ENCODE measurements at regions not wholly inside any gene's neighbourhood (a gene's known extent, or its start where the extent isn't known, plus 50 kb on each side); places are given as distances from the start of the nearest gene placed in this dataset.

DNA sequence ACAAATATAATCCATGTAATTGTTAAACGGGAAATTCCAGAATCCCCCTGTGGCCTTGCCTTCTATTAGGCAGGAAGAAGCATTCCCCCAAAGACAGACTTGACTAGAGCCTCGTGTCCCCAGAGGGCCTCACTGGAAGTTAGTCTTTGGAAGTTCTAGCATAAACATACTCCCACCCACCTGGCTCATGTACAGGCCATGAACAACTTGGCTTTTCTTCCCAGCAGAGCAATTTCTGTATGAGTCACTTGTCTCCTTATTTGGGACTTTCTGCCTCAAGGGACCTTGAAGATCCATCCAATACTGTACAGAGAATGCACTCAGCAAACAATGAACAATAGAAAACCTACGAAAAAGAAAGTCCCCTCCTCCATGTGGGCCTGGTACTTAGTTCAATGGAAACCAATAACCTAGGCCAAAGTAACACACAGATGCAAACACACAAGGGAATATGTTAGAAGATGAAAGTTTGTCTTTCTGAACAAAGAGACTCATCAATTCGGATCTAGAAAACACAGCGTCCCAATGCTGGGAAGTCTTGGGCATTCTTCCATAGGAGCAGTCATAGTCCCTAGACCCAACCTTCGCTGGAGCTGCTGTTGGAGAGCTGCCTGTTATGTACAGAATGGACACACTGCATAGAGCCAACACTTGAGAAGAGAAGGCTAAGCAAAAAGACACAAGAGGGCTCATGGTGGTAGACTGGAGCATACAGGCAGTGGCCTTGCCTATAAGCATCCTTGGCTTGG lies 303.5 kb downstream of the HRH4 start:
- Mint-ChIP-seq H3K4me3 (no peak overlapping the region), H3K36me3 (ENCODE audit: low read depth) (no peaks in the 10 kb centered on the region), H3K4me1 (ENCODE audit: low read depth) (no peaks in the 10 kb centered on the region), H3K9me3 (peaks cover 5% of the 10 kb centered on the region), H3K27ac (no peak overlapping the region), H3K27me3 (no peaks in the 10 kb centered on the region)
- intact Hi-C loops (cut with micrococcal nuclease), result no loop called here

DNA sequence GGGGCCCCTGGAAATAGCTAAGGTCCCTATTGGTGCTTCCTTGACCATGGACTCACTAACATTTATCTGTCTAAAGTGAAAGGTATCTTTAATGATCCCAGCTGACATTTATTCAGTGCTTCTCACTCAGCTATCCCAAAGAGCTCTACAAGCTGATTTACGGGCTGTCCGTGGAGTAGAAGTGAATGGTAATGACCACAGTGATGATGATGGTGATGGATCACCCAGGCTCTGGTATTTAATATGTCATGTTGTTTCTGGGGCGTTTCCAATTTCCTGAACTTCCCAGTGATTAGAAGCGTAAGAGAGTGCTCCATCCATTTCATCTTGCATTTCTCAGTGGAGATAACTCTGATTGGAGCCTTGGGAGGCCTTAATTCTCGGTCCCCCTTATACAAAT lies 304.3 kb downstream of the HRH4 start:
- H3K4me1 Mint-ChIP-seq (ENCODE audit: low read depth), result no peaks in the 10 kb centered on the region
- H3K9me3 Mint-ChIP-seq, result peaks cover 5% of the 10 kb centered on the region
- no peak overlapping the region for H3K27ac Mint-ChIP-seq
- intact Hi-C loops (cut with micrococcal nuclease), result no loop called here
- H3K27me3 Mint-ChIP-seq, result no peaks in the 10 kb centered on the region
- H3K36me3 Mint-ChIP-seq (ENCODE audit: low read depth), result no peaks in the 10 kb centered on the region
- no peak overlapping the region for H3K4me3 Mint-ChIP-seq

DNA sequence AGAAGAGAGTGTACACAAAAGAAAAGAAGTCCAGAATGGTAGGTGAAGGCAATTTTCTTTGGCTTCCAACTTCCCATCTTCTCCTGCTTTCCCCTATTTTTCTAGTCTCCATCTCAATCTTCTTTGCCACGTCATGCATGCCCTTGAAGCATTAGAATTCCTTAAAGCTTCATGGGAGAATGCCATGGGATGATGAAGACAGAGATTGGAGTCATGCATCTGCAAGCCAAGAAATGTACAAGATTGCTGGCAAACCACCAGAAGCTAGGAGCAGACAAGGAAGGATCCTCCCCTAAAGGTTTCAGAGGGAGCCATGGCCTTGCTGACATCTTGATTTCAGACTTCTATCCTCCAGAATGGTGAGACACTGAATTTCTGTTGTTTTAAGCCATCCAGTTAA lies 305.9 kb downstream of the HRH4 start:
- H3K9me3 Mint-ChIP-seq, result peaks cover 5% of the 10 kb centered on the region
- H3K4me3 Mint-ChIP-seq, result no peak overlapping the region
- no peak overlapping the region for H3K27ac Mint-ChIP-seq
- intact Hi-C loops (cut with micrococcal nuclease), result no loop called here
- no peaks in the 10 kb centered on the region for H3K36me3 Mint-ChIP-seq (ENCODE audit: low read depth)
- H3K4me1 Mint-ChIP-seq (ENCODE audit: low read depth), result no peaks in the 10 kb centered on the region
- no peaks in the 10 kb centered on the region for H3K27me3 Mint-ChIP-seq

GRCh38 chr18:24770311-24771024 lies 310.0 kb downstream of the HRH4 start:
- H3K27ac Mint-ChIP-seq, result no peak overlapping the region
- intact Hi-C loops (cut with micrococcal nuclease), result no loop called here
- no peaks in the 10 kb centered on the region for H3K27me3 Mint-ChIP-seq
- H3K4me3 Mint-ChIP-seq, result no peak overlapping the region
- H3K9me3 Mint-ChIP-seq, result no peaks in the 10 kb centered on the region
- no peaks in the 10 kb centered on the region for H3K36me3 Mint-ChIP-seq (ENCODE audit: low read depth)
- H3K4me1 Mint-ChIP-seq (ENCODE audit: low read depth), result no peaks in the 10 kb centered on the region

DNA sequence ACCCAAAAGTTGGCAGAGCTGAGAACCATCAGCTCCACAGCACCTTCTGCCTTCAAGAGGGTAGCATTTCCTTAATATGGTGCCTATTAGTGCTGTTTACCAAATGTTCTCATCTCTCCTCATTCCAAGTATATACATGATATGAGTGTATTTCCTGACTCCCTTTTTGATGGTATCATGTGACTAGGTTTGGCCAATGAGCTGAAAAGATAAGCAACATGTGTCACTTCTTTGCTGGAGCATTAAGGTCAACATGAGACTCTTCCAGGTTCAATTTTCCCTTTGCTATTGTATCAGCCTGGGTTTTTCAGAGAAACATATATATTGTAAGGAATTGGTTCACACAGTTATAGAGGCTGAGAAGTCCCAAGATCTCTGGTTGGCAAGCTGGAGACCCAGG lies 310.9 kb downstream of the HRH4 start:
- H3K36me3 Mint-ChIP-seq (ENCODE audit: low read depth), result no peaks in the 10 kb centered on the region
- no peaks in the 10 kb centered on the region for H3K9me3 Mint-ChIP-seq
- intact Hi-C loops (cut with micrococcal nuclease), result no loop called here
- H3K4me1 Mint-ChIP-seq (ENCODE audit: low read depth), result no peaks in the 10 kb centered on the region
- no peak overlapping the region for H3K4me3 Mint-ChIP-seq
- H3K27me3 Mint-ChIP-seq, result no peaks in the 10 kb centered on the region
- H3K27ac Mint-ChIP-seq, result no peak overlapping the region

GRCh38 chr18:24773101-24773500 lies 312.7 kb downstream of the HRH4 start:
- no peaks in the 10 kb centered on the region for H3K9me3 Mint-ChIP-seq
- no peak overlapping the region for H3K27ac Mint-ChIP-seq
- H3K27me3 Mint-ChIP-seq, result no peaks in the 10 kb centered on the region
- no peaks in the 10 kb centered on the region for H3K36me3 Mint-ChIP-seq (ENCODE audit: low read depth)
- no peak overlapping the region for H3K4me3 Mint-ChIP-seq
- H3K4me1 Mint-ChIP-seq (ENCODE audit: low read depth), result no peaks in the 10 kb centered on the region
- intact Hi-C loops (cut with micrococcal nuclease), result no loop called here

DNA sequence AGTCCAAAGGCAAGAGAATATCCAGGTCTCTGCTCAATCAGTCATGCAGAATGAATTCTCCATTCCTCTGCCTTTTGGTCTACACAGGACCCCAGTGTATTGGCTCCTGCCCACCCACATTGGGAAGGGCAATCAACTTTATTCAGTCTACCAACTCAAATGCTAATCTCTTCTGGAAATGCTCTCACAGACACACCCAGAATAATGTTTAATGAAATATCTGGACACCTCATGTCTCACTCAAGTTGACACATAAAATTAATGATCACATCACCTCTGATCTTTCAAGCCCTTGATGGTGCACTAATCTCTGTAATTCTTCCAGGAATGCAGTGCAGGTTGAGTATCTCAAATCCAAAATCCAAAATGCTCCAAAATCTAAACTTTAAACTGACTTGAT lies 315.6 kb downstream of the HRH4 start:
- H3K9me3 Mint-ChIP-seq, result no peaks in the 10 kb centered on the region
- intact Hi-C loops (cut with micrococcal nuclease), result no loop called here
- H3K4me1 Mint-ChIP-seq (ENCODE audit: low read depth), result no peaks in the 10 kb centered on the region
- H3K36me3 Mint-ChIP-seq (ENCODE audit: low read depth), result no peaks in the 10 kb centered on the region
- no peaks in the 10 kb centered on the region for H3K27me3 Mint-ChIP-seq
- H3K4me3 Mint-ChIP-seq, result no peak overlapping the region
- H3K27ac Mint-ChIP-seq, result no peak overlapping the region

DNA sequence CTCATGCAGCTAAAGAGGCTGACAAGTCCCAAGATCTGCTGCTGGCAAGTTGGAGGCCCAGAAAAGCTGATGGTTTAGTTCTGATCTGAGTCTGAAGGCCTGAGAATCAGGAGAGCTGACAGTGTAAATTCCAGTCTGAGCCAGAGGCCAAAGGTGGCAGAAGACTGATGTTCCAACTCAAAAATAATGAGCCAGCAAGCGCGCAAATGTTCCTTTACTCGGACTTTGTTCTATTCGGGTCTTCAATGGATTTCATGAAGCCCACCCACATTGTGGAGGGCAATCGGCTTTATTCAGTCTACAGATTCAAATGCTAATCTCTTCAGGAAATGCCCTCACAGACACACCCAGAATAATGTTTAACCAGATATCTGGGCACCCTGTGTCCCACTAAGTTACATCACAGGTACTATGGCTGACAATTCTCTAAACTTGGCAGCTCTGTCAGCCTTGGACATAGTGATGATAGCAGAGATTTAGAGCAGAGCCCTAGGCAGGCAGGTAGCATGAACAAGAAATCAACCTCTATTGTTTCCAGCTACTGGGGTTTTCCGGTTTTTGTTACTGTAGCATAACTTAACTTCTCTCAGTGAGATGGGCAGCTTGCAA lies 318.5 kb downstream of the HRH4 start:
- Mint-ChIP-seq H3K9me3 (no peaks in the 10 kb centered on the region), H3K4me3 (no peak overlapping the region), H3K27ac (no peak overlapping the region), H3K27me3 (no peaks in the 10 kb centered on the region), H3K36me3 (ENCODE audit: low read depth) (no peaks in the 10 kb centered on the region), H3K4me1 (ENCODE audit: low read depth) (no peaks in the 10 kb centered on the region)
- intact Hi-C loops (cut with micrococcal nuclease), result no loop called here

- H3K27ac Mint-ChIP-seq, result no peak overlapping the region
- no peaks in the 10 kb centered on the region for H3K27me3 Mint-ChIP-seq
- H3K4me1 Mint-ChIP-seq (ENCODE audit: low read depth), result no peaks in the 10 kb centered on the region
- H3K9me3 Mint-ChIP-seq, result peaks cover under 1% of the 10 kb centered on the region
- no peak overlapping the region for H3K4me3 Mint-ChIP-seq
- H3K36me3 Mint-ChIP-seq (ENCODE audit: low read depth), result no peaks in the 10 kb centered on the region
- intact Hi-C loops (cut with micrococcal nuclease), result no loop called here
Measured at GRCh38 chr18:24782566-24782965, 322.1 kb downstream of the HRH4 start.

DNA sequence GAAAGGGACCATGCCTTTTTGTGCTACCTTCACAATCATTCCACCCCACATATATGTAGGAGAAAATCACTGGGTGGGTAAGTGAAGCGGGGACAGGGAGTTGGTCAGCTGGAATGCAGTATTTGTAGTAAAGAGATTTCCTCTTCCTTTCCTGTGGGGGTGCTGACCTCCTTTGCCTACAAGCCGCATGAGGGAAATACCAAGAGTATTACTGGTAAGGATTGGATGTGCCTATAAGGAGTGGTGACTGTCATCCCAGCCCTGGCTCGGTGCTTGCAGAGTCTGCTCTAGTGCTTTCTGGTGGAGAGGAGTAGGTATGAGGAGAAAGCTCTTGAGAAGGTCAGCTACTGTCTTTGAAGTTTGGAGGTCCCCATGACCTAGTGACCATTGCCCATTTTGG lies 324.6 kb downstream of the HRH4 start:
- H3K27me3 Mint-ChIP-seq, result no peaks in the 10 kb centered on the region
- no peak overlapping the region for H3K4me3 Mint-ChIP-seq
- peaks cover 17% of the 10 kb centered on the region for H3K9me3 Mint-ChIP-seq
- H3K4me1 Mint-ChIP-seq (ENCODE audit: low read depth), result no peaks in the 10 kb centered on the region
- intact Hi-C loops (cut with micrococcal nuclease), result no loop called here
- no peak overlapping the region for H3K27ac Mint-ChIP-seq
- no peaks in the 10 kb centered on the region for H3K36me3 Mint-ChIP-seq (ENCODE audit: low read depth)

DNA sequence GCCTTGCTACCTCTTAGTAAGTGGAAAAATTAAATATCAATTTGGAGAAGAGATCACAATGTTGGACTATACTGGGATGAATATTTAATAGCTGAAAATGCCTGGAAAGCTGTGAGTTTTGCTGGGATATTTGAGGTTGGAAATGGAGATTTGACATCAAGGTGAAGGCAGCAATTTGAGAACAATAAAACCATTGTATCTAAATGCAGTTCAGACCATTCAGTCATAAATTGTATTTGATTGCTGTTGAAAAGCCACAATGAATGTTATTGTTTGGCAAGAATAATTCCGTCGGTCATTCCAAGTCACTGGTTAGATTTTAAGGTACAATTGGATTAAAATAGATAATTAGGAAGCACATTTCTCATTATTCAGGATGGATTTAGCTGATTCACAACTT lies 325.6 kb downstream of the HRH4 start:
- intact Hi-C loops (cut with micrococcal nuclease), result no loop called here

DNA sequence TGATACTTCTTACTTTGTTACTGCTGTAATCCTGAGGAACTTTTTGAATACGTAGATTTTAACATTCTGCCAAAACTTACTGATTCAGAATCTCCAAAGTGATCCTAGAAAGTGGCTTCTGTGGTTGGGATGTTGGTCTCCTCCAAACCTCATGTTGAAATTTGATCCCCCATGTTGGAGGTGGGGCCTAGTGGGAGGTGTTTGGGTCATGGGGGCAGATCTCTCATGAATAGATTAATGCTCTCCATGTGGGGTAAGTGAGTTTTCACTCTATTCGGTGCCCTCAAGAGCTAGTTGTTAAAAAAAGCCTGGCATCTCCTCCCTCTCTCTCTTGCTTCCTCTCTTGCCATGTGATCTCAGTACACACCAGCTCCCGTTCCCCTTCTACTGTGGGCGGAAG lies 329.9 kb downstream of the HRH4 start:
- Mint-ChIP-seq H3K4me1 (ENCODE audit: low read depth) (no peaks in the 10 kb centered on the region), H3K27me3 (peaks cover 3% of the 10 kb centered on the region), H3K27ac (no peak overlapping the region), H3K36me3 (ENCODE audit: low read depth) (no peaks in the 10 kb centered on the region), H3K9me3 (peaks cover 17% of the 10 kb centered on the region), H3K4me3 (no peak overlapping the region)
- intact Hi-C loops (cut with micrococcal nuclease), result no loop called here

More for the DNA sequence above, 325.6 kb downstream of the HRH4 start:
- Mint-ChIP-seq H3K4me3 (no peak overlapping the region), H3K9me3 (peaks cover 17% of the 10 kb centered on the region), H3K27ac (no peak overlapping the region), H3K27me3 (no peaks in the 10 kb centered on the region), H3K4me1 (ENCODE audit: low read depth) (no peaks in the 10 kb centered on the region), H3K36me3 (ENCODE audit: low read depth) (no peaks in the 10 kb centered on the region)

DNA sequence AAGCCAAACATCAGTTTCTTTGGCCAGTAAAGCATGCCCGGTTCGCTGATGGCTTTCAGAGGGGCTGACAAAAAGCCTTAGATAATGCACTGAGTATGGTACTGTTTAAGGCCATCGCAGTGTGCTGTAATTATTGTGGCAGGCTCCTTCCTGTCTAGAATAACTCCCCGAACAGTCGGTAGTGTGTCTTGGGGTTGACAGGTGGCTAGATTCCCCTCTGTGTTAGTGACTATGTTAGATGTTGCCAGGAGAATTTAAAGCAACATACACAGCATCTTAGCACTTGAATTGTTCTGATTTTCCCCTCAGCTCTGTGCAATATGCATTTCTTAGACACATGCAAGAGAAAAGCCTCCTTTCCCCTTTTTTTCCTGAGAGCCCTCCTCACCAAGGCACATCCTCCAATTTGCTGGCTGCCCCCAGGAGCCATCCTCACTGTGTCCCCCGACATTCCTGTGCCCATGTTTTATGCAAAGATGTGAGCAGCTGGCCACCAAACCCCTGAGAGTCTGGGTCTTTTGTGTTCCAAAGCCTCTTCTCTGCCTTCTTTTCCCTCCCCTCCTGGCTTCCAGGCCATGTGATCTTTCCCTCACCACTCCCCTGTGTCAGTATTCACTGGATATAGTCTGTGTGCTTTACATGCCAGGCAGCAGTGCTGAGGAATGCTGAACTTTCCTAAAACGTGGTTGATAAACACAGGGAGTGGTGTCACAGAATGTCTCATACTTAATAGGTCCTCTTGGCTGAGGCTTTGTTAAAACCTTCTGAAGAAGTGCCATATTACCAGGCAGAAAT lies 331.5 kb downstream of the HRH4 start:
- Mint-ChIP-seq H3K4me1 (ENCODE audit: low read depth) (no peaks in the 10 kb centered on the region), H3K27me3 (peaks cover 3% of the 10 kb centered on the region), H3K27ac (no peak overlapping the region), H3K4me3 (no peak overlapping the region), H3K36me3 (ENCODE audit: low read depth) (no peaks in the 10 kb centered on the region), H3K9me3 (peaks cover 17% of the 10 kb centered on the region)
- intact Hi-C loops (cut with micrococcal nuclease), result no loop called here

GRCh38 chr18:24793742-24794141 lies 333.3 kb downstream of the HRH4 start:
- Mint-ChIP-seq H3K4me3 (no peak overlapping the region), H3K4me1 (ENCODE audit: low read depth) (no peaks in the 10 kb centered on the region), H3K36me3 (ENCODE audit: low read depth) (no peaks in the 10 kb centered on the region), H3K27ac (no peak overlapping the region), H3K27me3 (peaks cover 3% of the 10 kb centered on the region), H3K9me3 (peaks cover 5% of the 10 kb centered on the region)
- intact Hi-C loops (cut with micrococcal nuclease), result no loop called here

All from dendritic cell treated with granulocyte-macrophage colony-stimulating factor and Interleukin-4, amounts not matched to agents 40 ng/mL and 50 ng/mL, for 4 days (primary cell).